WERI-Rb-1 (cell line): ENCODE measurements at regions not wholly inside any gene's neighbourhood (a gene's known extent, or its start where the extent isn't known, plus 50 kb on each side); places are given as distances from the start of the nearest gene placed in this dataset.

Source experiments
- DNase-seq: peaks from one replicate; pipeline ENCODE4 v3.0.0-alpha.2; 2020
- H3K27ac ChIP-seq: fragments of 250-450 bp; sonication (Bioruptor Pico); 2 replicates; pipeline ENCODE4 v1.5.1; 2020; ENCODE audit warnings: mild to moderate bottlenecking, moderate library complexity
- H3K27me3 ChIP-seq: fragments of 250-450 bp; sonication (Bioruptor Pico); 2 replicates; pipeline ENCODE4 v1.5.1; 2021; ENCODE audit warnings: mild to moderate bottlenecking, low read depth, moderate library complexity; ENCODE audit not compliant: insufficient read depth, severe bottlenecking
- H3K36me3 ChIP-seq: fragments of 250-450 bp; sonication (Bioruptor Pico); 2 replicates; pipeline ENCODE4 v1.5.1; 2020; ENCODE audit warnings: mild to moderate bottlenecking, moderate library complexity
- H3K4me3 ChIP-seq: 2 replicates; pipeline ENCODE4 v1.5.1; 2011; ENCODE audit warnings: low read depth, mild to moderate bottlenecking, control low read depth, low read length
- H3K9me3 ChIP-seq: fragments of 250-450 bp; sonication (Bioruptor Pico); 2 replicates; pipeline ENCODE4 v1.5.1; 2021; ENCODE audit warnings: mild to moderate bottlenecking, moderate library complexity; ENCODE audit not compliant: severe bottlenecking
- CTCF ChIP-seq: IDR thresholded peaks from 2 replicates; pipeline ENCODE4 v1.5.1; 2011; ENCODE audit warnings: low read depth, mild to moderate bottlenecking, control low read depth, inconsistent platforms, low read length

DNA sequence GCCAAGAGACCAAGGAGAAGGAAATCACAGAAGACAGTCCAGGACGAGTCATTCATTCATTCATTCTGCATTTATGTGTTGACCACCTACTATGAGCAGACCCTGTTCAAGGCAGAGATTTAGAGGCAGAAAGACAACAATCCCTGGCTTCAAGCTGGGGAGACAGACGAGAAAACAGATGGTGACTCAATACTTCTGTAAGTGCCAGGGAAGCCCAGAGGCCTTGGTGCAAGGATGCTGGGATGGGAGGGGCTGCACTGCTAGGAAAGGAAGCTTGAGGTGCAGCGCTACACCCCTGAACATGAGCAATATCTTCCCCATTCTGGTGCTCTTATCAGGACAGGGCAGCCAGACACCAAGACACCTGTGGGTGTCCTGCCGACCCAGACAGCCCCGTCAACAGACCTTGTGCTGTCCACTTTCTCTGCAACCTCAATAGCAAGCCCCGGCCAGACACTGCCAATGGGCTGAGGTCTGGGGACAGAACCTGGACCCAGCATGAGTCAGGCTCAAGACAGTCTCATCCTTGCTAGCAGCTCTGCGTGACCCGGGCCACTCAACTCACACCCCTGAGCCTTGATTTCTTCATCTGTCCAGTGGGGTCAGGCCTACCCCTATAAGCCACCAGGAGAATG lies 163.5 kb downstream of the COPRS start:
- Histone ChIP-seq H3K27me3 (no peaks in the 10 kb centered on the region), H3K36me3 (no peaks in the 10 kb centered on the region), H3K4me3 (no peak overlapping the region), H3K9me3 (no peaks in the 10 kb centered on the region), H3K27ac (no peak overlapping the region)
- TF ChIP-seq CTCF, result no peak
- DNase-seq, result no peak

DNA sequence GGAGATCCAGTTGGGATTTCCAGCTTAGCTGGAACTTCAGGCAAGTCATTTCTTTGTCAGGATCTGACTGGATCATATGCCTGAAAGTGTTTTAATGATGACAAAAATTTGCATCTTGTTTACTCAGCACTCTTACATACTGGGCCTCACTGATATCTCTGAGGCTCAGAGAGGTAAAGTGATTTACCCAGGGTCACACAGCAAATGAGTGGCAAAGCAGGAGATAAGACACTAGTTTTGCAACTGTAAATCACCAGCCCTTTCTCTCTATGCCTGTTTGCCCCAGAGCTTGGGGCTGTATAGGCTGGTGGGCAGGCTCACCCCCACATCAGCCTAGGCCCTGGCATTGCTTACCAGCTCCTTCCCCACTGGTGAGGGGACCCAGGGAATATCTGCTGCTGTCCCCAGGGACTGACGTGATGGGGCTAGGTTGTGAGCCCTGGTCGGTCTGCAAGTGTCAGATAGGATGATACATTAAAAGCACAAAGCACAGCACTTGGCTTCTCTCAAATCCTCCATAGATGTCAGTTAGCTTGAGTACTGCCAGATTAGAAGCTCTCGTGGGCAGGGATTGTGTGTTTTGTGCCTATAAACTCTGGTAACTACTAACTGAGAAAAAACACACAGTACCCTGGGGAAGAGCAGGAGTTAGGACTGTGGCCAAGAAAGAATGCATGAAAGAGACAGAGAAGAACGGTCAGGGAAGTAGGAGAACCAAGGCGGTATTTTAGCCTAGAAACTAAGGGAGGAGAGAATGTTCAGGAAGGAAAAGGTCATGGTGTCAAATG lies 165.4 kb downstream of the COPRS start:
- Histone ChIP-seq H3K9me3 (no peaks in the 10 kb centered on the region), H3K27ac (no peak overlapping the region), H3K36me3 (no peaks in the 10 kb centered on the region), H3K4me3 (no peak overlapping the region), H3K27me3 (no peaks in the 10 kb centered on the region)
- no peak for DNase-seq
- no peak for TF ChIP-seq CTCF

DNA sequence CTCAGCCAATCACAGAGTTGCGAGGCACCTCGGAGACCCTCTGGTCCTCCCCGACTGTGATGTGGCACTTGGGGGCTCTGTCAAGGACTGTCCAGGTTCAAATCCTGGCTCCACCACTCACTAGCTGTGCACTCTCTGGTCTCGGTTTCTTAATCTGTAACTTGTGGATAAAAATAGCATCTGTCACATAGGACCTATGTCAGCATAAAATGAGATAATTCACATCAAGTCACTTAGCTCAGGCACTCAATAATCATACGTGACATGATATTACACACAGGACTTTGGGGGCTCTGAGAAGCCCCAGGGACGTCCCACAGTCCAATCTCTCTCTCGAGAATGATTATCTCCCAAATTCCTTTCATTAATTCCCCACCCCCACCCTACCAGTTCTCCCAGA lies 166.4 kb downstream of the COPRS start:
- DNase-seq, result no peak
- Histone ChIP-seq H3K9me3 (no peaks in the 10 kb centered on the region), H3K4me3 (no peak overlapping the region), H3K27me3 (no peaks in the 10 kb centered on the region), H3K27ac (no peak overlapping the region), H3K36me3 (no peaks in the 10 kb centered on the region)
- TF ChIP-seq CTCF, result no peak

- Histone ChIP-seq H3K27me3 (no peaks in the 10 kb centered on the region), H3K27ac (no peak overlapping the region), H3K36me3 (no peaks in the 10 kb centered on the region), H3K9me3 (no peaks in the 10 kb centered on the region), H3K4me3 (no peak overlapping the region)
- no peak for DNase-seq
- TF ChIP-seq CTCF, result no peak
Observed at GRCh38 chr17:31692027-31692426, 167.0 kb downstream of the COPRS start.

DNA sequence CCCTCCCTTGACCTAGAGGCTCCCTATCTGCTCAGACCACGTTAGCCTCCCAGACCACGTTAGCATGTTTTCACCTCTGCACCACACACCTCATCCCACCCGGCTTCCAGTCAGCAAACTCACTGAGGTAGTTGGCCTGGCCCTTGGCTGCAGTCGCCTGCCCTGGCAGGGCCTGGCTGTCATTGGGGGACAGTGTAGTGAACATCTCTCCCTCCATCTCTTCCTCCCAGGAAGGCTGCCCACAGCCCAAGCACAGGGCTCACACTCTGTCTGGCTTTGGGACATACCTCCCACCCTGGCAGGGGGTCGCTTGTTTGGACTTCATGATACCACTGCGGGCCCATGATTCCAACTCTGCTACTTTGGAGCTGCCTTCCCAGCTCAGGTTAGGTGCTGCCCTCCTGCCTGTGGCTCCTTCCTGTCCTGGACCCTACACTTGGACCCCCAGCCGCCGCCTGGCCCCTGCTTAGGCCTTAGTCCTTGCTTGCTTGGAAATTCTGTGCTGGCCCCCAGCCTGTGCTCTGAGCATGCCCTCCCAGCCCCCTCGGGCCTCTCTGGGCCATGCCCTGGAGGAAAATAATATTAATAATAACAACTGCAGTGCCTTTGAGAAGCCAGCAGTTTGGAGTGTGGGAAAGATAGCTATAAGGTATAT lies 167.7 kb downstream of the COPRS start:
- TF ChIP-seq CTCF, result no peak
- Histone ChIP-seq H3K27ac (no peak overlapping the region), H3K36me3 (no peaks in the 10 kb centered on the region), H3K27me3 (no peaks in the 10 kb centered on the region), H3K9me3 (no peaks in the 10 kb centered on the region), H3K4me3 (no peak overlapping the region)
- DNase-seq, result no peak
